Prostate gland (tissue), 2 donors: ENCODE measurements at regions not wholly inside any gene's neighbourhood (a gene's known extent, or its start where the extent isn't known, plus 50 kb on each side); places are given as distances from the start of the nearest gene placed in this dataset.

Source experiments
- POLR2A ChIP-seq: fragments of 450-650 bp; IDR thresholded peaks from one replicate; pipeline ENCODE4 v1.6.1; 2016; ENCODE audit warnings: antibody characterized with exemption, mild to moderate bottlenecking
- TF ChIP-seq, protein P1 (sequence below), 4 experiments: fragments of 200-600 bp in 2 of 4; fragments of 450-650 bp in 2 of 4; sonication (generic) in 2 of 4; IDR thresholded peaks; 1 replicate in 3 of 4; 2 replicates in 1 of 4; pipeline ENCODE4 v1.5.1; 2016 to 2019; ENCODE audit warnings: antibody characterized with exemption in 4 of 4, mild to moderate bottlenecking in 2 of 4, moderate library complexity in 2 of 4

DNA sequence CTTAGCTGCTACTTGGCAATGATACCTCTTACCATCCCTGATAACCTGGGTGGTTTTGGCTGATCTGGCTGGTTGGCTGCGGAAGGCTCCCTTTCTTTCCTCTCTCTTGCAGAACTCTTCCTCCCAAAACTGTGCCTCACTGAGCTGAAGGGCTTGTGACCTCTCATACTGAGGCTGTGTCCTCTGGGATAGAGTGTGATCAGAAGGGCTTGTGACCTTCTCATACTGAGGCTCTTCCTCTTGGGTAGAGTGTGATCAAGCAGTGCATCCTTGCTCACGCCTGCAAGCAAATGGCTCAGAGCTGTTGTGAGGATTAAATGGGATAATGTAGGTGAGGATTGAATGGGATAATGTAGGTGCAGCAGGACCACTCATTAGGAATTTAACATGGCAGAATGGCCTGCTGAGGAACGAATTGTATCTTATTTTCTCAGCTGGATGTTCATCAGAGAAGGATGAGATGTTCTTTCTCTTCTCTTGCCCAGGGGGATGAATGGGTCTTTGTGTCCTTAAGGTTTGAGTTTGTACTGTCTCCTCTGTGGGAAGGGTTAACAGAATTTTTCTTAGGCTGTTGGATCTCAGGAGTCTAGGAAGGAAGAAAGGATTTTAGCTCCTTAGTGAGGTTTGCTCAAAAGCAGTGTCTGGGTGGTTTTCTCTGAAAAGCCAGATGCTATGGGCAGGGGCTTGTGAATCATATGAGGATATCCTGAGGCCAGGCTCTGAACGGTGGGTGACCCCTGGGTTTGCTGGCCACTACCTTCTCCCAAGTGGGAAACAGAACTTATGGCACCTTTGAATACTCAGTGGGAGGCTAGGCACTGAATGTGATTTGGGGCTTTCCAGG lies 130.0 kb upstream of the HS3ST2 start:
- TF ChIP-seq, protein P1, sequence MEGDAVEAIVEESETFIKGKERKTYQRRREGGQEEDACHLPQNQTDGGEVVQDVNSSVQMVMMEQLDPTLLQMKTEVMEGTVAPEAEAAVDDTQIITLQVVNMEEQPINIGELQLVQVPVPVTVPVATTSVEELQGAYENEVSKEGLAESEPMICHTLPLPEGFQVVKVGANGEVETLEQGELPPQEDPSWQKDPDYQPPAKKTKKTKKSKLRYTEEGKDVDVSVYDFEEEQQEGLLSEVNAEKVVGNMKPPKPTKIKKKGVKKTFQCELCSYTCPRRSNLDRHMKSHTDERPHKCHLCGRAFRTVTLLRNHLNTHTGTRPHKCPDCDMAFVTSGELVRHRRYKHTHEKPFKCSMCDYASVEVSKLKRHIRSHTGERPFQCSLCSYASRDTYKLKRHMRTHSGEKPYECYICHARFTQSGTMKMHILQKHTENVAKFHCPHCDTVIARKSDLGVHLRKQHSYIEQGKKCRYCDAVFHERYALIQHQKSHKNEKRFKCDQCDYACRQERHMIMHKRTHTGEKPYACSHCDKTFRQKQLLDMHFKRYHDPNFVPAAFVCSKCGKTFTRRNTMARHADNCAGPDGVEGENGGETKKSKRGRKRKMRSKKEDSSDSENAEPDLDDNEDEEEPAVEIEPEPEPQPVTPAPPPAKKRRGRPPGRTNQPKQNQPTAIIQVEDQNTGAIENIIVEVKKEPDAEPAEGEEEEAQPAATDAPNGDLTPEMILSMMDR (IDR thresholded peaks at IDR 0.05) = no peak
- no peak for TF ChIP-seq POLR2A
